ENCODE measurements at regions not wholly inside any gene's neighbourhood (a gene's known extent, or its start where the extent isn't known, plus 50 kb on each side); places are given as distances from the start of the nearest gene placed in this dataset.

DNA sequence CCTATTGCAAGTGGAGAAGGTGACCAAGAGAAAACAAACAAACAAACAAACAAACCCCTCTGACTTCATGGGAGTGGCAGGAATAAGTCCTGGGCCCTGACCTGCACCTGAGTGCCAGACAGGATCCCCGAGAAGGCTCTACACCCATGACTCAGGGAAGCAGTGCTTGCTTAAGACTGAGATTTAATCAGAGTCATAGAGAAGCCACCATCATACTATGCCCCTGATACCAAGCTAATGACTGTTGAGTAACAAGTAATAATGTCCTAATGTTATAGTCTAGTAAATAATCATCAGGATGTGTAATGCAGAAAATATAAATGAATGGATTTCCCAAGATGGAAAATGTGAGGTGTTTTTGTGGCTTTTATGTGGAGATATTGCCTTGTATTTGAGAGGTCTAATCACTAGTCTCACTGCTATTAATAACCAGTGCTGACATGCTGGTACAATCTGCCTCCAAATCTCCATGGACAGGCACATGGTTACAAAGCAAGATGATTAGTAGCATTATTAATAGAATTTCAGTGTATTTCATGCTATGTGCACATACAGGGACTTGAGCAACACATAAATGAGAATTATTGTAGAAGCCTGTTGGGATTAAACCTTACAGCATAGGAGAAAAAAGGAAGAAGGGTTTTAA, 1290.9 kb downstream of the MRPL39 start:
- no peak for DNase-seq

DNA sequence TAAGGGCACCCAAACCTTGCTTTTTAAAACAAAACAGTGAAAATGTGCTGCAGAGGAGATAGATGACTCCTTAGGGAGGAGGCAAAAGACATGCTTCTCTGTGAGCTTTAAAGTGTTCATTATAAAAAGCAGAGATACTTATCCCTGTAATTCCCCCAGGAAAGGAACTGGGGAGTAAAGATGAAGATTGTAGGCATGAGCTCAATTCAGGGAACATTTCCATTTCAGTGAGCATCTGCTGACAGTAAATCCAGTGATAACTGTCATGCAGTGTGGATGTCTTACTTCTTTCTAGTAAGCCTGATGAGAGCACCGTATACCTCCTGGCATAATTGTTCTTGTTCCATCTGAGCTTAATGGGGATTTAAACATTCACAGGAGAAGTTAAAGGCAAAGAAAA, 1296.5 kb downstream of the MRPL39 start:
- no peak for DNase-seq

DNA sequence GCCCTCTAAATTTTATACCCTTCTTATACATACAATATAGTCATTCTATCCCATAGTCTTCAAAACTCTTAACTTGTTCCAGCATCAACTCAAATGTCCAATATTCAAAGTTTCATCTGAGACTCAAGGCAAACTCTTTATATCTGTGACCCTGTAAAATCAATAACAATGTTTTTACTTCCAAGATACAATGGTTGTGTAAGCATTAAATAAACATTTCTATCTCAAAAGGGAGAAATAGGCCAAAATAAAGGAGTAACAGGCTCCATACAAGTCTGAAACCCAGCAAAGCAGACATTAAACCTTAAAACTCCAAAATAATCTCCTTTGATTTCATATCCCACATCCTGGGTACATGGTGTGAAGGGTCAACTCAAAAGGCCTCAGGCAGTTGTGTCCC, 1299.1 kb downstream of the MRPL39 start:
- no peak for DNase-seq

DNA sequence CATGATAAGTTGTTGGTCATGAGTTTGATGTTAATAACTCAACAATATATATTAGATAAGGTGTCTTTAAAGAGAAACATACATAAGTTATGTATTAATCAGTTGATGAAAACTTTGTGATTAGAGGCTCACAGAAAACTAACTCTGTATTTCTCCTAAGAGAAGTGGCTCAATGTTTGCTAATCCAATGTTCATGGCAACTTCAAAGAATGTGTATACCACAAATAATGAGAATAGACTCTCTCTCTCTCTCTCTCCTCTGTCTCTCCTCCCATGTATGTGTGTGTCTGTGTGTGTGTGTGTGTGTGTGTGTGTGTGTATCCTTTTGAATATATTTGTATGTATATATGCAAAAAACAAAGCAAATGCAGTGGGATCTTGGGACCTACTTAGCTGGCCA, 1304.9 kb downstream of the MRPL39 start:
- DNase-seq = no peak

DNA sequence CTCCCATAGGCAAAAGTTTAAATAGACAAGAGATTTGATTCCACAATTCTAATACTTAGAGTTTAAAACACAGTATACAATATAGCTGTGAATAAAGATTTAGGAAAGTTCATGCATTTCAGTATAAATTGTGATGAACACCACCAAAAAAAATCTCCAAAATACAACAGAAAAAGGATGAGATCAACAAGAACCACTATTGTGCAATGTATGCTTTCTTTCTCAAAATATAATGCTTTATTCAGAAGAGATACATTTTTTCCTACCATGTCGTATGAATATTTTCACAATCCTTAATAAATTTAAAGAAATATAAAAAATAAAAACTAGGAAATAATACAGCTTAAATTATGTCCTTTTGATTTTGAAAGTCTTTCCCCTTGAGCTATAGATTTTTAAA, 1309.2 kb downstream of the MRPL39 start:
- no peak for DNase-seq

DNA sequence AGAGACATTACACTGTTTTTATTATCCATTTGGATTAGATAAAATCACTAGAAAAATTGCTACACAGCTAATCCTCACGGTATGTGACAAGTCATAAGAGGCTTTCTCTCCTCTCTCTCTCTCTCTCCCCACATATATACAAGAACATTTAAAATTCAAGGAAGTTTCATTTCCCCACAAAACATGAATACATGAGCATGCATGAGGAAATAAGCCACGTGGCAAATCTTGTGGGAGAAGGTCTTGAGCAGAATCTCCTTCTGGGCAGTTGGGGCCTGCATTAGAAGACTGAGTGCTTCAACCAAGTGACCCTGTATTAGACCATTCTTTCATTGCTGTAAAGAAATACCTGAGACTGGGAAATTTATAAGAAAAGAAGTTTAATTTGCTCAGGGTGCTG, 1313.1 kb downstream of the MRPL39 start:
- no peak for DNase-seq

DNA sequence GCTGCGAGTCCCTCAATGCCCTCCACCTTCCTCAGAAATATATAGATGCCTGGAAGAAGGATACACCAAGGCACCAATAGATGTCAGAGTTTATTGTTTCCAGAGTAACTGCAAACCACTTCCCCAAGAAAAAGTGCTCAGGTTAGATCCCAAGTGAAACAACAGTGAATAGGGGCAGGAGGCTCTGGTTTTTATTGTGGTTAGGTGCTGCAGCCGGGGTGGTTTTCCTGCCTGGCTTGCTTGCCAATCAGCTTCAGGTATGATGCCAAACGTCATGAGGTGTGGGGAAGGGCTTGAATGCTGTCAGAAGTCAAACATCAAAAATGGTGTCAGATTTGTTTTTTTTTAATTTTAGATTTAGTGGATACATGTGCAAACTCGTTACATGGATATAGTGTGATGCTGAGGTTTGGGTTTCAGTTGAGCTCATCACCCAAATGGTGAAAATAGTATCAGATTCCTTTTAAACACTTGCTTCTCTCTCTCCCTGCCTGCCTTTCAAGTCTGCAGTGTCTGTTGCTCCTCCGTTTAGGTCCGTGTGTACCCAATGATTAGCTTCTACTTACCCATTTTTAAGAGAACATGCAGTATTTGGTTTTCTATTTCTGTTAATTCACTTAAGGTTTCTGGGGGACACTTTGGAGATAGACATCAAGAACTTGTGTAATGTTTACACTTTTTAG, 1317.0 kb downstream of the MRPL39 start:
- no peak for DNase-seq

DNA sequence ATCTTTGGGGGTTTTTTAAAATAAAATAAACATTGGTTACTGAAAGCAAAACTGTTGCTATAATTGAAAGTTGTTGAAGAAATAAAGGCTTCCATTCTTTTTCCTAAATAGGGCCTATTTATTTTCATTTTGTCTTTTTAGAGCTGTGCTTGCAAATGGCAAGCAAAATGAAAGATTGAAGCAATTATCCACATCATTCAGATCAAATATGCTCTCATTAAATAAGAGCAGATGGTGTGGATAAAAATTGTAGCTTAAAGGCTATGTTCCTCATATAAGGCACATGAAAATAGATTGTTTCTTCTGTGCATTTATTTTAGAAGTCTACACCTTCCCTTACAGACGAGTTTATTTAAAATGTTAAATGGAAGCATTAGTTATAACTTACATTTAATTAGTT, 1317.7 kb downstream of the MRPL39 start:
- no peak for DNase-seq

DNA sequence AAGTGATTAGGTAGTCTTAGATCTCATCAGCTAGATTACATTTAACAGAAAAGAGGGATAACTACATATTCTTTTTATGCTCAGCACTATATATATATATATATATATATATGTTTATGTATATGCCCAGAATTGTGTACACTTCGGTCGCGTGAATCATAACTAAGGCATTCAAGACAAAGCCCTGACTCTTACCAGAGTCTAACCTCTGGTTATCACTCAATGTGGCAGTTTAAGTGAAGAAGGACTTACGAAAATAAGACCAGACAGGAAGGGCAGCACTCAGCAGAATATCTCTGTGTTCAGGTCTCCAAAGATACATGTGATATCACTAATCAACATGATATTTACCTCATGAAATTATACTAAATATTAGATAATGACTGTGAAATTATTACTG, 1326.7 kb downstream of the MRPL39 start:
- no peak for DNase-seq

DNA sequence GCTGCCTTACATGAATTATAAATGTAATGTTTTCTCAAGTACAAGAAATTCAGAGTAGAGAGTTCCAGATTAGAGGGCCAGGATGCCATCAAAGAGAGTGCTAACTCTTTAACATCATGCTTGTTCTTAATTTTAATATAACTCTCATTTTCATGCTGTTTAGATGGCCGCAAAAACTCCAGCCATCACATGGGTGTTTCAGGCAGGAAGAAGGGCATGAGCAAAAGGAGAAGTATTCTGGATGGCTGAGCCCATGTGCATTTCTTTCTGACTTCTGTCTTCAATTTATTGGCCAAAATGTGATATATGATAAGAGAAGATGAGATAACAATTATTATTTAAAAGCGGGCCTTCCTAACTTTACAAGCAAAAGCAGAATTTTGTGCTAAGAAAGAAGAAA, 1328.6 kb downstream of the MRPL39 start:
- no peak for DNase-seq

DNA sequence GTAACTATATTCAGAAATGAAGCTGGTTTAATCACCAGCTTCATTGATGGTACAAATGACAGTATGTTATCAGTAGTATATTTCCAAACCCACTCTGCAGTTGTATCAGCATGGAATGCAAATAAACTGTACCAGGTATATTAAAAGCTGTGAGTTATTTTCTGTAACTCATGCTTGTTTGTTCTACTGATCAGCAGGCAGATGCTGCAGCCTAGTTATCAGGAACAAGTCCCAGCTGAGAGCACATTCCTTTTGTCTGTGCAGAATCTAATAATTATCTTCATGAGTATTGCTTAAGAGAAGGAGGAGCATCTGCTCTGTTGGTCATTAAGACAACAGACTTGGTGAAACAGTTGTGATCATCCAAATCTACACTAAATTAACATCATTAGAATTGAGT, 1331.1 kb downstream of the MRPL39 start:
- no peak for DNase-seq

DNA sequence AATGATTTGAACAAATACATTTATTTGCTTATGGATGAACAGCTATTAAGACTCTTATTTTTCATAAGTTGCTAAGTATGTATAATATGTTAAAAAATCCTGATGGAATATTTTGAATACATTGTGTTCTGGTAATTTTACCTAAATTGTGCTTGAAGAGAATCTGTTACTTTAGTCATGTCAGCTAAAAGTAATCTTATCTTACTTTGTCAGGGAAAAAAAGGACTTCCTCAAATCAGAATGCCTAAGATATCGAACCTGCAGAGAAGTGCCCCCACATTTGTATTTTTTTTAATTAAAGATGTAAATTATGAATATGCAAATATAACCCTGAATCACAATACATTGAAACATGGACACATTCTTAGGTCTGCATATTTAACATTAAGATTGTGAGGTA, 1331.7 kb downstream of the MRPL39 start:
- DNase-seq = no peak

DNA sequence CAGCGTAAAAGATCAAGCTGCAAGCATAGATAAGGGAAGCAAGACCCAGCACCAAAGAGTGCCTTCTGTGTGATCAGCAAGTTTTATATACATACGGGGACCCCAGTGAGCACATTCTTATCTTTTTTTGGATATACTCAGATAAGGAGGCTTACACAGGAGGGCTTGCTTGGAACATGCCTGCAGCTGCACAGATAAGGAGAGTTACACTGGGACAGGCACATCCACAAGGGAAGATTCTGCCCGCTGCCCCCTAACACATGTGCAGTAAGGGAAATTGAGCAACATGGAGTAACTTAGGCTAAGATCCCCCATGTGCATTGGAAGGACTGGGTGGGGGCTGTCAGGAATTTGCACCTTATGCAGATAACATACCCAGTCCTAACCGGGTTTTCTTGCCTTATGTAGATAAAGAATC, 1334.8 kb downstream of the MRPL39 start:
- no peak for DNase-seq

DNA sequence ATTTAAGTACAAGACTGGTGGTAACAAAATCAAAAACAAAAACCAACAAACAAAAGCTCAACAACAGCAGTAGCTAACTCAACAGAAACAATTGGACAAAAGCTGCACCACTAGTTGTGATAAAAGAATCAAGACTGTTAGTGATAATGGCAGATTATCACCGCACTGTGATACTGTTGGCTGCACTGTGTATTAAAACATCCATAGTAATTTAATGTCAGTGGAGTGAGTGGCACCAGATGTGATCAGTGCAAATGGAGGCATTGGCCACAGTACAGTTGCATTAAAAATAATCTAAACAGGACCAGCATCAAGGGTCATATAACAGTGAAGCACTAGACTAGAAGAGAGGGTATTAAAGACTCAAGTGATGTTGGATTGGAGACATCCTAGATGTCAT, 1341.3 kb downstream of the MRPL39 start:
- no peak for DNase-seq

DNA sequence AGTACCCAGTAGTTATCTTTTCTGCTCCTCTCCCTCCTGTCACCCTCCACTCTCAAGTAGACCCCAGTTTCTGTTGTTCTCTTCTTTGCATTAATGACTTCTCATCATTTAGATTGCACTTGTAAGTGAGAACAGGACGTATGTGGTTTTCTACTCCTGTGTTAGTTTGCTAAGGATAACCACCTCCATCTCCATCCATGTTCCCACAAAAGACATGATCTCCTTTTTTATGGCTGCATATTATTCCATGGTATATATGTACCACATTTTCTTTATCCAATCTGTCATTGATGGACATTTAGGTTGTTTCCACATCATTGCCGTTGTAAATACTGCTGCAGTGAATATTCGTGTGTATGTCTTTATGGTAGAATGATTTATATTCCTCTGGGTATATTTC, 1346.5 kb downstream of the MRPL39 start:
- no peak for DNase-seq

DNA sequence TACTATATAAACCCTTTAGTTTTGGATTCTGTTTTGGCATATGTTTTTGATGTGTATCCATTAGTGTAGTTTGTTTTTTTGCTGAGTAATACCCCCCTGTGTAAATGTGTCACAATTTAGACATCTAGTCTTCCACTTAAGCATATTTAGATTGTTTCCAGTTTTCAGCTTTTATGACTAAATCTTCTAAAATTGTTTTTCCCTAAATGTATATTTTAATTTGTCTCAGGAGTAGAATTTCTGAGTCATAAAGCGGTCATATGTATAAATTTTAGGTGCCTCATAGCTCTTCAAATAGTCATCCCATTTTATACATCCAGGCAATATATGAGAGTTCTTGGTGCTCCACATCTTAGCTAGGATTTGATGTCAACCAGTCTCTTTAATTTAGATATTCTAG, 1348.0 kb downstream of the MRPL39 start:
- no peak for DNase-seq

DNA sequence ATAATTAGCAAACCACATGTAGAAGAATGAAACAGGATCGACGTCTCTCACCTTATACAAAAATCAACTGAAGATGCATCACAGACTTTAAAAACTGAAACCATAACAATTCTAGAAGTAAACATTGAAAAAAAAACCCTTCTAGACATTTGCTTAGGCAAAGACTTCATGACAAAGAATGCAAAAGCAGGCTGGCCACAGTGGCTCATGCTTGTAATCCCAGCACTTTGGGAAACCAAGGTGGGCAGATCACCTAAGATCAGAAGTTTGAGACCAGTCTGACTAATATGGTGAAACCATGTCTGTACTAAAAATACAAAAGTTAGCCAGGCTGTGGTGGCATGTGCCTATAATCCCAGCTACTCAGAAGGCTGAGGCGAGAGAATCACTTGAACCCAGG, 1351.7 kb downstream of the MRPL39 start:
- no peak for DNase-seq

DNA sequence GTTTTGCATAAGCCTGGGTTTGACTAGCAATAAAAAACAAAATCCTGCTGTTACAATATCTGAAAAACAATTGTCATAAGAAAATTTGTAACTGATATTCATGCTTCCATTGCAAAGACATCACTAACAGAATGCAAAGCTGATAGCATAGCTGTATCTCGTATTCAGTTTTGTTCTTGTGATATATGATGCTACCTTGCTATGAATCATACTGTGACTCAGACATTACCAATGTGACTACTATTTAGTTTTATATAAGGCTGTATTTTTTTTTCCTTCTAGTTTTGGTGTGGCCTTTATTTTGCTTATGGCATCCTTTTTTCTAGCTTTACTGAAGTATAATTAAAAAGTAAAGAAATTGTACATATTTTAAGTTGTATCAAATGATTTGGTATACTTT, 1381.8 kb downstream of the MRPL39 start:
- DNase-seq = no peak

DNA sequence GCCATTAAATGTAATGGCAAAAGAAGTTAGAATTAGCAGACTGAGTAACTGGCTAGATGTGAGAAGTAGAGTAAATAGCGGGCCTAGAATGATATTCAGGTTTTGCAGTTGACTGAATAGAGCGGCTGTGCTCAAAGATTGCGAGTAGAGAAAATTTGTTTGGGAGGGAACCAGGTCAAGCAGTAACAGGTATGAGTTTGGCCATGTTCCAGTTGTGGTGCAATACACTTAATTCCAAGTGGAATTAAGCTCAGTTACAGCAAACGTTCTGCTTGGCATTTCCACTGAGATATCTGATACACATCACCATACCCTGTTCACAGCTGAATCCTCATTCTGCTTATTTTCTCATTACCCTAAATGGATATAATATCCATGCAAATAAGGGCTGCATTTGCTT, 1382.9 kb downstream of the MRPL39 start:
- DNase-seq = no peak

DNA sequence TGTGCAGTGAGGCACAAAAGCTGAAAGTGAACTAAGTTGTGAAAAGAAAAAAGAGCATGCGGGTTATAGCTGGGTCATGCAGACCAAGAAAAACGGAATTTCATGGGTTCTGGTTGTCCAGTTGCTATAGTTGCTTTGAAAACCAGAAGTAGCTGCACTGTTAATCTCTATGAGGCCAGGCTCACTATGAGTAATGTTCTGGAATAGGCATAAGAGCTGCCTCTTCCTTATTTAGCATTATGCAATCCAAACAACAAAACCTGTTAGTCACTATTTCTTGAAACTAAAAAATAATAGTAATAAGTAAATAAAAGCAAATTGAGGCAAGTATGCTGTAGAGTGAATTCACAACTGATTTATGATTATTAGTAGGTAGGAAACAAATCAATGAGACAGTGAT, 1383.7 kb downstream of the MRPL39 start:
- DNase-seq = no peak

DNA sequence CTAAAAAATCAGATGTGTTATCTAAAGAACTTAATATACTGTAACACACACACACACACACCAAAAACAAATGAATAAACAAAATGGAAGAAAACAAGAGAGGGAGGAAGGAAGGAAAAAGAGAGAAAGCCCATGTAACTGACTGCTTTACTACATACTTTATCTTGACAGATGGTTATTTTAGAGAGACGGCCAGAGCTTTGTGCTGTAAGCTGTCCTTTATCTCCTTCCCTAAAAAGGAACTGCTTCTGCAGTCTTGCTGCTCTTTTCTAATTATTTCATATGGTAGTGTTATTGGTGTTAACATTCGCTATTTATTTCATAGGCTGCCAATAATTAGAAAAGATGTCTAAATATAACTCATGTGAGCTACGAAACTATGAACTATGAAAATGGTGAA, 1384.6 kb downstream of the MRPL39 start:
- no peak for DNase-seq

DNA sequence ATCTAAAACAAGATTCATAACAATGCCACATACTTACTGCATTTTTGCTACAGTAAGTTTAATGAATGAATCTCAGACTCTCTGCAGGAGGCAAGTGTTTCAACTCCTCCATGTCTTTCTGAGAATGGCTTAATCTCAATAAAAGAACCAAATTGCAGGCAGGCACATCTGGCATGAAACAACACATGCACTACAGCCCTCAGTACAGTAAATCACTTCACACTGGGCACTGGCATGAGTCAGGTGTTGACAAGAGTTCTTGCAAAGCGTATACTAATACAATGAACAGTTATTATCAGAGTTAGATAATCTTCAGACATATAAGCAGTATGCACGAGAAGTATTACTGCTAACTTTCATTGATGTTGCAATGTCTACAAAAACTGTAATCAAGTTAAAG, 1386.8 kb downstream of the MRPL39 start:
- no peak for DNase-seq

DNA sequence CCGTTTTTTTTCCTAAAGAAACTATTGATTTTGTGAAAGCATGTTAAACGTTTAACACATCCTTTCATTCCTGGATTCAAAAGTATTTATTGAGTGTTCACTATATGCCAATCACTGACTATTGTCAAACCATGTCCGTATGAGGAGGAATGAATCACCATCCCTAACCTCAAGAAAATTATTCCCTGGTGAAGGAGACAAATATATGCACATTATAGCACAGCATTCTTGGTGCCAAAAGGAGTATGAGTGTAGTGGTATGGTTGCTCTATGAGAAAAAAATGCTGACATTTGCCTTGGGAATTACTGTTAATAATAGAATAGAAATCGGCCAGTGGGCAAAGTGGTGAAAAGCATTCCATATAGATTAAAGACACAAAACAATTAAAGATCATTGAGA, 1390.1 kb downstream of the MRPL39 start:
- DNase-seq = no peak

DNA sequence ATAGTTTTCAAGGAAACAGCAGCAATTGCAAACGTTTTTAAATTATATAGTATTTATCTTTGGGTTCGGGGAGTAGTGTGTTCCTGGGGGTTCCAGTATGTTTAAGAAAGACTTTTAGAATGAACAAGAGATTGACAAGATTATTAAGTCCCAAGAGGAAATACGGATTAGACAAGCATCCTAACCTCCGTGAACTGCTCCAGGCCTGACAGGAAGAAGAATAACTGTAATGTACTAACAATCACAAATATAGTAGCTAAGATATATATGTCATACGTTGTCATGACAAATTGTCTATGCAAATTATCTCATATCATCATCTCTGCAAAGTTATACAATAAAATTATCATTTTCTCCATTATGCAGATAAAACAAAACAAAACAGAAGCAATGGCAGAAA, 1397.2 kb downstream of the MRPL39 start:
- DNase-seq = no peak

Data from right kidney (tissue), 1 donor.